Skeletal muscle cell (primary cell): ENCODE measurements at regions not wholly inside any gene's neighbourhood (a gene's known extent, or its start where the extent isn't known, plus 50 kb on each side); places are given as distances from the start of the nearest gene placed in this dataset.

Source experiments
- DNase-seq: peaks from one replicate; pipeline ENCODE4 v3.0.0-alpha.2; 2010; ENCODE audit warnings: low read depth
- H3K4me3 ChIP-seq: 2 replicates; pipeline ENCODE4 v1.5.1; 2011; ENCODE audit warnings: low read depth, mild to moderate bottlenecking, control low read depth, low read length, moderate library complexity

DNA sequence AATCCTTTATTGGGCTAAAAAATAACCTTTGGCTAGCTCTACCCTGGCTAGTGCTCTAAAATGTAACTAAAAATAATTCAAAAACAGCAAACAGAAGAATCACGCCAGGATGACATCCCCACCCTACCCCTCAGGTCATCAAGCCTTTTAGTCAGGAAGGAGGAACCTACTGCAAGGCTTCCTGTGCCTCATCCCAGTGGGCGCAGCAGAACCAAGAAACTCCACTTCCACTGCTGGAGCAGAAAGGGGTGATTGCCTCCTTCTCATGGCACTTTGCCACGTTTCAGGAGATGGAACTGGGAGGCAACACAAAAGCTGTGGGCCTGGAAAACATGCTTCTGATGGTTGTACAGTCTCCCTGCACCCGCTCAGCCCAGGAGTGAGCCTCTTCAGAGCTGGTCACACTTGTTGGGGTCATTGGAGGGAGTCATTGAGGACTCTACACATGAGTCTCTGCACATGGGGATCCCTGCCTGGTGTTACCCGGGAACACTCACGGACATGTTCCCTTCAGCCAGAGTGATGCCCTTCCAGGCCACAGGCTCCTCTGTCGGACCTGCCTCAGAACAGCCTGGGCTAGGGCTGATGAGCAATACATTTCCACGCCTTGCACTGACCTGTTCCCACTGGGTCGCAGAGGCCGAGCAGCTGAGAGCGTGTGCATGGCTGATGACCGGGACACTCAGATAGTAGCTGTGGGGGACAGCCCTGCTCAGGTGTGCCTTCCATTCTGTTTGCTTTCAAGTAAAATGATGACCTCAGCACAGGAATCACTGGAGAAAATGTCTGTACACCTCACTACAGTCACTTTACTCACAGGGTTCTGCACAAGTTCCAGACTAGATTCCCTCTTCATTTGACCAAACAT, 355.3 kb downstream of the FGFR2 start:
- no peak for DNase-seq
- no peak overlapping the region for H3K4me3 ChIP-seq

DNA sequence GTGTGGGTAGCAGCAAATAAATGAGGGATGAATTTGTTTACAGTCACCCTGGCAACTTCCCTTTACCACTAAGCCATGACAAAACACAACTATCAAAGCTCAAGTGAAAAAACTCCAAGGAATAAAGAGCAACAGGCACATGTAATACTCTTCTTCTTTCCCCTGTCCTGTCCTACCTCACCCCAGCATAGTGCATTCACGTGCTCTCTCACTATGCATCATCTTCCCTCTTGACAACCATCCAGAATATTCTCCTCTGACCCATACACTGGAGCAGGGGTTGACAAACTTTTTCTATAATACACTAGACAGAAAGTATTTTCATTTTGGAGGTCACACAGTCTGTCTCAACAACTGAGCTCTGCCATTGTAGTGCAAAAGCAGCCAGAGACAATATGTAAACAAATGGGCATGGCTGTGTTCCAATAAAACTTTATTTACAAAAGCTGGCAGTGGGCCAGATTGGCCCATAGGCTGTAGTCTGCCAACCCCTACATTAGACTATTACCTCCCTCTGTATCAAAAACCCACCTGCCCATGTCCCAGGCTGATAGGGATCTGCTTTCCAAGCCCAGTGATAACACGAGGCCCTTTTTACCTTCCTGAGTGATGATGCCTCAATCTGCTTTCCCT, 354.5 kb downstream of the FGFR2 start:
- H3K4me3 ChIP-seq = no peak overlapping the region
- no peak for DNase-seq

DNA sequence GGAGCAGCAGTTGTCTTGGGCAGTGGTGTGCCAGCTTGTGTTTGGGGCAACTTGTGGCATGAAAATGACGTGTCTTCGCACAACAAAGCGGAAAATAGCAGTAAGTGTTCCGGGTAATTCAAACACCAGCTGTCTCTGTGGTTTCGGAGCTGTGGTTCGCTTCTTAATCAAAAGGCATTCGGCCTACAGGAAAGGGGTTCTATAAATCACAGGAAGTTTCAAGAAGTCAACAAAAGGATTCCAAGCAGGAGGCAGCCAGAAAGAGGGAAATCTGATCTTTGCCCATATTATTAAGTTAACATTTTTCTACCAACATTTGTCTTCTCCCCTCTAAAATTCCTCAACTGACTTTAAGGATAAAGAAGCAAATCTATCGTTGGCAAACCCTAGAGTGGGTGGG, 353.4 kb downstream of the FGFR2 start:
- peak; percentile 4 for DNase-seq
- no peak overlapping the region for H3K4me3 ChIP-seq

DNA sequence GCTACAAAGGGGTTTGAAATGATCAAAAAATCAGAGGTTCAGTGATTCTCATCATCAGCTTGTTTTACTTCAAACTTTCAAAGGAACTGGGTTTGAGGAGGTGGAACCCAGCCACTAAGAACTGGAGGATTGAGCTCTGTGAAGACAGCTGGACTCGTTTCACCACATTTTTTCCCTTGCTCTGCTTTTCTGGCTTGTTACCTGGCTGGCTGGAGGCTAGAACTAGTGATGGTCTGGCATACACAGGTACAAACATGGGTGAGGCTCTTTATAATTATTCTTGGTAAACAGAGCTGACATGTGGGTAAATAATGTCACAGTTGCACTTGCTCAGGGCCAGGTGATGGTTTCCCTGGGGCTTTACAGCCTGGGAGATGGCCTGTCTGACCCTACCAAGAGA, 352.5 kb downstream of the FGFR2 start:
- no peak overlapping the region for H3K4me3 ChIP-seq
- DNase-seq = no peak

DNA sequence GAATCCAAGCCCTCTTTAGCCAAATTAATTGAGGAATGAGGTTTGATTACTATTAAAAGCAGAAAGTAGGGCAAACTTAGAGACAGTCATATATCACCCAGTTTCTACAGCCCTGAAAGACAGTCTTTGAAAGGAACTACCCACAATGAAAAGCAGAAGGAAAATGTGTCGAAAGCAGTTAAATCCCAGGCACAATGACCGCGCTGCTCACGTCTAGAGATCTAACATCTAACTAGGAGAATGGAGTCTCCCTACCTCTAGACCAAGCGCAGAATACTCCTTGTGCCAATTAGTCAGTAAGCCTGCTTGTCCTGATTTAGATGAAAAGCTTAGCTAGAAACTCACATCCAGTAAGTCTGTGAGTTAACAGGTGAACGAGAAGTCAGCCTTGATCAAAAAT, 350.0 kb downstream of the FGFR2 start:
- no peak for DNase-seq
- H3K4me3 ChIP-seq = no peak overlapping the region

DNA sequence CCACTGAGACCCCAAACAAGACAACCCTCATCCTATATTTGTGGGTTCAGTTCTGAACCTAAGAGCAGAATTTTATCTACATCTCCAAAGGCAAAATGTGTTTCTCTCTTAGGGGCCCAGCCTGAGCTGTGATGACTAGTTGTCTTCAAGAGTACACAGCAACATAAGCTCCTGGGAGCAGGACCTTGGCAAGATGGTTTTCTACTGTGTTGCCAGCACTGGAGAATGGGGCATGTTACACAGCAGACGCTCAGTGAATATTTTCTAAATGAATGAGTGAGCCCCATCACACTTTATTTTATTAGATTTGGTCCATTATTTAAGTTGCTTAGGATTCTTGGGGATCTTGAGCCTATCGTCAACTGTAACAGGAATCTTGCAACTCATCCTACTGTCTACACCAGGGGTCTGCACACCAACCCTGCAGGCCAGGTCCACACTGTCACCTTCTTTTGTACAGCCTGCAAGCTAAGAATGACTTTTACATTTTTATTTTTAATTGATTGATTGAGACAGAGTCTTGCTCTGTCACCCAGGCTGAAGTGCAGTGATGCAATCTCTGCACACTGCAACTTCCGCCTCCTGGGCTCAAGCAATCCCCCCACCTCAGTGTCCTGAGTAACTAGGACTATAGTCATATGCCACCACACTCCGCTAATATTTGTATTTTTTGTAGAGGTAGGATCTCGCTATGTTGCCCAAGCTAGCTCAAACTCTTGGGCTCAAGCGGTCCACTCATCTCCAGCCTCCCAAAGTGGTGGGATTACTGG, 347.1 kb downstream of the FGFR2 start:
- H3K4me3 ChIP-seq = no peak overlapping the region
- DNase-seq = no peak

DNA sequence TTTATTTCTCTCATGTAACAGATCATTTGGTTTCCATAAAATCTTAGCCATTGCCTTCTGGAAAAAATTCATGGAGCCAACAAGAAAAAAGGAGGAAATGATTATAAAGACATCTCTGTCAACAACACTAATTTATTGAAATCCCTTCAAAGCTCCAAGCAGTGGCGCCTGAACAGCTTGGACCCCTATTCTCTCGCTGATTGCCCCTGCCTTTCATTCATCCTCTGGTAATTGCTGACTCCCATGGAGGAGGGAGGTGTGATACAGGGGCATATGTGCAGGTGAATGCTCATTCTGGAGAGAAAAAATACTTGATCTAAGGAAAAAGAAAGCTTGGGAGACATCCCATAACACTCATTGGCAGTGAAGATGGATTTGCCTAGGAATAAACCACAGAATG, 345.5 kb downstream of the FGFR2 start:
- DNase-seq = no peak
- H3K4me3 ChIP-seq = no peak overlapping the region

DNA sequence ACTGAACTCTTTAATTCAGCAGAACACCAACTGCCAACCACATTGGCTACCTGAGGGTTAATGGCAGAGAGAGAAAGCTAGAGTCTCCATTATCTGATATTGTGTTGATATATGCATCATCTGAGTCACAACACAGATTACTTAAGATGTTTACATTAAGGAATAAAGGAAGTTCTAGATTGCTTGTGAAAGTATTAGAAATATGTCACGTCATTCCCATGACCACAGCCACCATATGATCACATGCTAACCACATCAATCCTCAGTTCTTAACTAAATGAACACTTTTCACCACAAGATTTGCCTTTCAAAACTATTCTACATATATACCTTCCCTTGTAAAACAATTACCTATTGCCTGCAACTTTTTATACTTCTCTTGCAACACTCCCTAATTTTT, 337.9 kb downstream of the FGFR2 start:
- no peak for DNase-seq
- H3K4me3 ChIP-seq = no peak overlapping the region

DNA sequence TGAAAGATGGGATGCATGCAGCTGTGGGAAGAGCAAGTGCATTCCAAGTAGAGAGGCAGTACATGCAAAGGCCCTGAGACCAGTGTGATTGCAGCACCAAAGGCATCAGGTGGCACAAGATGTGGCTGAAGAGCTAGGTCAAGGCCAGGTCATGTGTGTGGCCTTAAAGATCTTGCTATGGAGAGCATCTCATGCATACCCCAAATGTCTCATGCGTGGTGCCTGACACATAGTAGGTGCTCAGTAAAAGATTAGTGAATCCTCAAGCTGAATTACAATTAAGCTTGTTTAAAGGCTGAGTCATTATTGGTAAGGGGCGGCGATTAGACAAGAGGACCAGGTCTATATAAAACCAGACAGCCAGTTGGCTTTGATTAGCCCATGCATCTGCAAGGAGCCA, 336.6 kb downstream of the FGFR2 start:
- H3K4me3 ChIP-seq = no peak overlapping the region
- no peak for DNase-seq

DNA sequence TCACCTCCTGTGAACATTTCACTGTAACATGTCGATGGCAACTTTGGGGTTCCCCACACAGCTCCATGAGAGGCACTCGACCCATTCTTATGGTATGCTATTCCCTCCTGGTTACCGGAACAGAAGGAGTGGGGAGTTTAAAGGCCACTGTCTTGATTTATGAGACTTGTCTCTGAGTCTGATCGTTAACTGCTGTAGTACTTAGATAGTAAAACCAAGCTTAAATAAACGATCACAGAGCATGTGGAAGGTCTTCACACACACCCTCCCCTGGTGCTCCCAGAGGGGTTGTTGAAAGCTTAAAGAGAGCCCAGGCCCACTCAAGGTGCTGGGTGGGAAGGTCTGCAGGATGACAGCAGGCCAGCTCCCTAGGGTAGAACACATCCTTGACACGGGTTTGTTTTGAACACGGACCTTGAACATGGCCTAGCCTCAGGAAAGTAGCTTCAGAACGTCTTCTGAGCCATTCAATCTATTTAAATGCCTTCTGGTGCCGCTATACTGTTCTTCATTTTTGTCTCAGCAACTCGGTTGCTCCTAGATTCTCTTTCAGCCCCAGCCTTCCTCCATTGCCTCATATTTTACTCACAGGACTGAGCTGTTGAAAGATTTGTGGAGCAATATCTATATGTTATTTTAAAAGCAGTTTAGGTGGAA, 335.3 kb downstream of the FGFR2 start:
- no peak for DNase-seq
- H3K4me3 ChIP-seq = no peak overlapping the region

DNA sequence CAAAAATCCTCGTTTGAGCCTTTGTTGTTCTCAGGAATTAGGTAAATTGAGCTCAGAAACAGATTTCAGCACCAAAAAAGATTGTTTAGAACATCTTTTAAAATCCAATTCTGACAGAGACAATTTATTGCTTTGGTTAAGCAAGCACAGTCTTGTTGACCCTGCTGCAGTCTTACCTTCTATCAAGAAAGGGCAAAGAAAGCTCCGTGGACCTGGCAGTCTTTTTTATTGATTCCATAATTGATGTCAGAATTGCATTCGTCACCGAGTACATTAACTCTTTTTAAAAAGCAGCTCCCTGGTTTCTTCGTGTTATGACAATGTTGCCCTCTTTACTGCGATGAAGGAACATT, 334.8 kb downstream of the FGFR2 start:
- H3K4me3 ChIP-seq = no peak overlapping the region

DNA sequence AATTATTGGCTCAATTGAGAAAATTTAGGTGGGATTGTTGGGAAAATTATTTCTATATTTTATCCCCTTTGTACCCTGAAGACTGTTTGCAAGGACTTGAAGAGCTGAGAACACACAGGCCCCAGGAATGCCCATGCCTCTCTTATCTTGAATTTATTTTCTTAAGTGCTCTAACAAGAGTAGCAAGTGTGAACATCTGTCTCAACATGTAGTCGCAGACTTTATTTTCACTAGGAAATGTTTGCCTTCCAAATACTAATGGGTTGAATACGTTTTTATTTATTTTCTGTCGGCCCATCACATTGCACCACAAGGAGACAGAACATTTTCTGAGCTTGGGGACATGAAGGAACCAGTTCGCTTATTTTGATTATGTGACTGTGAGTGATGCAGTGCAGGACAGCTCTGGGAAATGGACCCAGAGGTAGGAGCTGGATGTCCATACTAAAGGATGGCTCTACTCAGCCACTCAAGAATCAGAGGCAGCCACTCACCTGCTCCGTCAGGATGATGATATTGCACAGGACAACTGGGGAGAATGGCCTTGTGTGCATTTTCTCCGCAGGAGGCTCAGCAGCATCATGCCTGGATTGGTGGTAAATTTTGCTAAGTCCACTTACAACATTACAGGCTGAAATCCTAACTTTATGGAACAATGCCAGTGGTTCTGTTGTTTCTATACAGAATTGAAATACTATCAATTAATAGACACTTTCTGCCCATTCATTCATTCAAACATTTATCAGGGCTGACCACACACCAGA, 332.7 kb downstream of the FGFR2 start:
- no peak overlapping the region for H3K4me3 ChIP-seq
- DNase-seq = no peak

More for the DNA sequence above, 334.8 kb downstream of the FGFR2 start:
- no peak for DNase-seq

DNA sequence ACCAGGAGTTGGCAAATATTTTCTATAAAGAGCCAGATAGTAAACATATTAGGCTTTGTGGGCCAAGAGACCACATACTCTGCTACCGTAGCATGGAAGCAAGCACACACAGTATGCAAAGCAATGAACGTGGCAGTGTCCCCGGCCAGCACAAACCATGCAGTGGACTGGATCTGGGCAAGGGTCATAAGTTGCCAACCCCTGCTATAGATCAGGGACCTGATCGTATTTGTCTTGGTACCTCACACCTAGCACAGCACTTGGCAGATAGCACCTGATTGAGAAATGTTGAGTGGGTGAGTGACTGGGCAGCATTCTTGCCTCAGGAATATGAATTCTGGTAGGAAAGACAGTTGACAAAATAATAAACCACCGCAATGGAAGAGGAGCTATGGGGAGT, 331.9 kb downstream of the FGFR2 start:
- no peak for DNase-seq
- H3K4me3 ChIP-seq = no peak overlapping the region

DNA sequence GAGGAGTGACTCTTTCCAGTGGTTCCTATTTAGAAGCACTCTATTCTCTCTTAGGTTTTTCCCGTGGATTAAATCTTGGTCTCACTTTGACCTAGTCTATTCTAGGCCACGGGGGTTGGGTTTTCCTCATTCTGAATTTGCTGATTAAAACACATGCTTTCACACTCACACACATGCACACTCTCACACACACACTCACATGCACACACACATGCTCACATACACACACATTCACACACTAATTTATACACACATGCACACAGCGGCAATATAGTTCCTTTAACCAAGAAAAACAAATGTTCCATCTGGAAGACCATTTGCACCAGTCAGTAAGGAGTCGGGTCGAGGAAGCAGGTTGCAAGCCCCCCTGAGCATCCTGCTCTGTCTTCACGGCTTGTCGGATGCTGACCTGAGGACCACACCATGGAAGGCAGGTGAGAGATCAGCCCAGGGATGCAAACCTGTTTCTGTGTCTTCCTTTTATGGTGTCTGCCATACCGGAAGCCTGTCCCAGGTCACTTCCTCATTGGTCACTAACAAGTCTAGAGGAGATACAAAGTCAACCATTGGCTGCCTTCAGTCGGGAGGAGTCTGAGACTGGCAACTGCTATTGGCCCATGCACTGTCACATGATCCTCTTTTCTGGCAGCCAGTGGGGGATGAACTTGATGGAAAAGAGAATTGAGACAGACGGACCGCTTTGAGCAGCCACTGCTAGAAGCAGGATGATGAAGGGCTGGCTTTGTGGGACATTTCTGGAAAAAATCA, 330.8 kb downstream of the FGFR2 start:
- H3K4me3 ChIP-seq = no peak overlapping the region
- no peak for DNase-seq

DNA sequence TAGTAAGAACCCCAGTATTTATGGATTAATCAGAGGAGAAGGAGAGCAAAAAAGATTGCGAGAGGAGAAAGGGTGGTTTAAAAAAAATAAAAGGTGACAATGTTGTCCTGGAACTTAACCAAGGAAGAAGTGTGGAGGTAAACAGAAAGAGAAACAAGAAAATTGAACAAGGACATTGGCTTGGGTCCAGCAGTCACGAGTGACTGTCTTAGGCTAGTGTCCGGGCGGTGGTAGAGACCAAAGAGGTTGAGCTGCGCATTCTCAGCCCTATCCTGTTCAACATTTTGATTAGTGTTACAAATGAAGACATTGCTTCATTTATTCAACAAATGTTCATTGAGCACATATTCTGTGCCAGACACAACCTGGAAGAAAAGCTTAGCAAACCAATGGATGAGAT, 329.9 kb downstream of the FGFR2 start:
- no peak overlapping the region for H3K4me3 ChIP-seq
- DNase-seq = no peak

DNA sequence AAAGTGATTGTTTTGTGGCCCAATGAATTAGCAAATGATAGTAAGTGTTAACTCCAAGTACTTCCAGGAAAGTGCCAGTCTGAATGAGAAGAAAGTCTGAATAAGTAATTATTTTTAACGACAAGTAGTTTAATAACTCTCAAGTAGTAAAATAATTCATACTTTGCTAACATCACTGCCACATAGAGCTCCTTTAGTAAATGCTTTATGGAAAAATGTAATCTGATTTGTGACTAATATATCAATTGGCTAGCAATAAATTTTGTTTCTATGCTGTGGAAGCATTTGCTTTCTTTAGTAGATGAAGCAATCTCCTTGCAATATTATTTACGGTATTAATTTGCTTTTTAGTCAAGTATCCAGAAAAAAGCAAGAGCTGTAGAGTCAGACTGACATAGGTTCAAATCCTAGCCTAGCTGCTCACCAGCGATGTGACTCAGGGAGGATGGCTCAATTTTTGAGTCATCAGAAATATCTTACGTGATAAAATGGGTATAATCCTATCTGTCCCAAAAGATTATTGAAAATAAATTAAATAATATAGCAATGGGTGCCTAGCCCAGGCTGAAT, 329.3 kb downstream of the FGFR2 start:
- no peak overlapping the region for H3K4me3 ChIP-seq
- no peak for DNase-seq

DNA sequence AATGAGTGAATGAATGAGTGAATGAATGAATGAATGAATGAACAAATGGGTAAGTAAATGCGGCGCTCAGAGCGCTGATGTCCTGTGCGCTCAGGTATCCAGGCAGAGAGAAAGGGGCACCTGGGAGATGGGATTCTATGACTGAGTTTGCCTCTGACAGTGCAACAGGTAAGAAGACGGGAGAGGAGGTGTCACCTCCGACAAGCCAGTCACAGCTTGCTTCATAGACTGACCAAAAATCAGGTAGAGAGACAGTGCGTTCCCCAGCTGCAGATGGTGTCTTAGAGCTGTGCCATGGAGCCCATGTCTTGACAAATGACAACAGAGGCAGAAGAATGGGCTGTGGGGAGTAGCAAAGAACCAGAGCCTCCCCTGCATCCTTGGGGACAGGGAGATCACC, 327.3 kb downstream of the FGFR2 start:
- H3K4me3 ChIP-seq = no peak overlapping the region
- DNase-seq = no peak

DNA sequence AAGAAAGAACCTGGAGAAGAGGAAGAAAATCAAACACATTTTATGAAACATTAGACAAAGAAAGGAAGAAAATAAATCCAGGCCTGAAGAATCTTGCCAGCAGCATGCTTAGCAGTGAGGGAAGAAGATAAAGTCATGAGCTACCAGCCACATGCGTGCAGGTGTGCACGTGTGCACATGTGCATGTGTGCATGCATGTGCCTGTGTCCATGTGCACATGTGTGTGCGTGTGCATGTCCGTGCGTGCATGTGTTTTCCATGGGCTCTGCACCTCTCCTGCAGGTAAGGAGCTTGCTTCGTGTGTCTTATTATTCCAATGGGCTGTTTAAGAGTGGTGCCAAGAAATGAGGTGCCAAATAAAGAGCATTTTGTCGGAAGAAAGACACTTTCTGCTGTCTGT, 322.2 kb downstream of the FGFR2 start:
- DNase-seq = no peak

More for the DNA sequence above, 322.2 kb downstream of the FGFR2 start:
- H3K4me3 ChIP-seq = no peak overlapping the region
